NCI-H748 treated with DMSO at 0.1 percent for 48 hours (cell line): ENCODE measurements at regions not wholly inside any gene's neighbourhood (a gene's known extent, or its start where the extent isn't known, plus 50 kb on each side); places are given as distances from the start of the nearest gene placed in this dataset.
A peak's percentile ranks its signal among the peaks of the same experiment; 100 is the strongest.
"Not testable (repeated sequence)": the region's sequence is repeated elsewhere in the genome, so short reads cannot be mapped to it uniquely, and the experiment has no call there.

Source experiments
- DNase-seq: peaks from one replicate; lab custom pipeline; 2025; lab: John Stamatoyannopoulos, UW

DNA sequence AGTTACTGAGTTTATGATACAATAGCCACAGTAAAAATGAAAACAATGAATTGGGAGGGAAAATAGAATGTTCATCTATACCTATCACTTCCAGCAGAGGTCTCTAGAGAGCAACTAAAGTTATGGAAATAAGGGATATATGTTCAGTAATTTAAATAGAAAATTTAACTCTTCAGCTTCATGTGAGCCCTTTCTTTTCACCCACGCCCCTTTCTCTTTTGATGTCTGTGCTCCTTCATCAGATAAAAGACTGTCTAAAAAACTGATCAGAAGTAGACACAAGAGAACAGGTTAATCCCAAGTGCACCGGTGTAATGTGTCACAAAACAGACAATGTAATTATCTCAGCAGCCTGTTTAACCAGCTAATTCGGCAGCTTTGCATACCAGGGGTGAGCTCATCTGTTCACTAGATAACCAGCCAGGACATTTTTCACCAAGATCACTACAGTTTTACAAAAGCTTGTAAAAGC, 238.5 kb upstream of the ERBB4 start:
- DNase-seq, result peak; percentile 58

DNA sequence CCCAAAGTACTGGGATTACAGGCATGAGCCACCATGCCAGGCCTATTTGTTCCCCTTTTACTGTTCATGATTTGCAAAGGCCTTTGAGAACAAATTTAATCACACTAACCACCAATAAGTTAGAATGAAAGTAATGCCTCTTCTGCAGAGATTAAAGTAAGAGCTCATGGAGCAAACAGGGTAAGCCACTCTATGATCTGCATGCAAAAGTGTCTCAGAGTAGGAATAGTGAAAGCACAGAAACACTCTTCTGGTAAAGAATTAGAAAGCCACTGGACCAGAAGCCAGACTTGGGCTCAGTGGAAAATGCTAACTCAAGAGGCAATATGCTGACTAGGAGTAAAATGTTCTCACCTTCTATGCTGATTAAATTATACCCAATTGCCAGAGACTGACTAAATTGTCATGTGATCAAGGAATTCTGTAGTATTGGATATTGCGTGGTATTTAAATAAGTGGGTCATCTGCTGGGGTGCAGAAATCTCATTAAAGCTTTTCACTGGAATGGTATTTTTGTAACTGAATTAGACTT, 235.3 kb upstream of the ERBB4 start:
- DNase-seq, result no peak

DNA sequence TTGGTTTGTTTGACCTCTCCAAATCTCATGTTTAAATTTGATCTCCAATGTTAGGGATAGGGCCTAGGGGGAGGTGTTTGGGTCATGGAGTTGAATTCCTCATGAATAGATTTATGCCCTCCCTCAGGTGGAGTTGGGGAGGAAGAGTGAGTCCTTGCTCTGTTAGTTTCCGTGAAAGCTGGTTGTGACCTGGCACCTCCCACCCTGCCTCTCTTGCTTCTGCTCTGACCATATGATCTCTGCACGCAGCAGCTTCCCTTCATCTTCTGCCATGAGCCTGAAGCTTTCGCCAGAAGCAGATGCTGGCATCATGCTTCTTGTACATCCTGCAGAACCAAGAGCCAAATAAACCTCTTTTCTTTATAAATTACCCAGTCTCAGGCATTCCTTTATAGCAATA, 231.6 kb upstream of the ERBB4 start:
- no peak for DNase-seq

DNA sequence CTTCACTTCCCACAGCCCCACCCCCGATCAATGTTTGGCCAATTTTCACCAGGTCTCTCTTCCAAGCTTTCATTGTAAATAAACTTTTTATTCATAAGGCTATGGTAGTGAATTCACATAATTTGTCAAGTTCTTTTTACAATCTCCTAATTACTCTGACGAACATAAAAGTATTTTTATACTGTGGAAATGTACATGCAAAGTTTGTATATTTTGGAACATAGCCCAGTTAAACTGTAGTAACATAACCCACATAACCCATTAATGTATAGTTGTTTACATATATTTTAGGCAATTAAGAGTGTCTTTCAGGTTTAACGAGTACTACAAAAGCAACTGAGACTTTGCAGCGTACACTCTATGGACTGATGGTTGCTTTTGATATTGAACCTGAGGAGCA, 228.3 kb upstream of the ERBB4 start:
- peak; percentile 99 for DNase-seq

DNA sequence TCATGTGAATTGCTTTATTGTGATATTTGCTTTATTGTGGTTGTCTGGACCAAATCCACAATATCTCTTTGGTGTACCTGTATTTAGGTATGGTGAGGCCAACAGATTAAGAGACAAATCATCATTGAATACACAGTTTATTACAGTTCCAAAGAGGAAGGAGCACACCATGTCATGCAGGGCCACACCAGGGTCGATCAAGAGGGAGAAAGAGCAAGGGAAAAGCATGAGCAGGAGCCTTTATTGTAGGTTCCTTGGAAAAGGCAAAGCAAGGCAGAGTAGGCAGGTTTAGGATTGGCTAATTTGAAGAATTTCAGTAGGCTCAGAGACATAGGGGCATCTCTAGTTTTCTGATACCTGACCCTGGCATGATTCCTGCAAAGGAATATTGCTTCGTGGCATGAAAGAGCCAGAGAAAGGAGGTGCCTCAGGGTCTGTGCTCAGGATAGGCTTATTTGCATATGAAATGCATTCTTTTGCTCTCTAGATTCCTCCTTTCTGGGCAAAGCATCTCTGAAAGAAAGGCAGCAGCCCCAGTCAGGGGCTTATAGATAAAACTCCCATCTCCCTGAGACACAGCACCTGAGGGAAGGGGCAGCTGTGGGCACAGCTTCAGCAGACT, 214.2 kb upstream of the ERBB4 start:
- DNase-seq, result no peak

DNA sequence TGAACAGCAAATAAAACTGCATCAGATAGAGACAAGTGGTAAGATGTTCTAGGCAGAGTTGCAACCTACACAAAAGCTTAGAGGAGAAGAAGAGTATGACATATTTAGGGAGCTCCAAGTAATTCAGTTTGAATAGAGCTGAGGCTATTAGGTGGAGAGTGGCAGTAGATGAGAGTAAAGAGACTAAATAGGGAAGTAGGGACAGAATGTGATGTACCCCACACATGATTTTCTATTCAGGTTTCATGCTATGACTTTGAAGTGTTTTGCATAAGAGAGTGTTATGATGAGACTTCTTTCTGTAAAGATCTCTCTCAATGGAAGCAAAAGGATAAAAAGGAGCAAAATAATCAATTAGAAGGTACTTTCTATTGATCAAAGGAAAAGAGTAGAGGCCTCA, 206.8 kb upstream of the ERBB4 start:
- no peak for DNase-seq

DNA sequence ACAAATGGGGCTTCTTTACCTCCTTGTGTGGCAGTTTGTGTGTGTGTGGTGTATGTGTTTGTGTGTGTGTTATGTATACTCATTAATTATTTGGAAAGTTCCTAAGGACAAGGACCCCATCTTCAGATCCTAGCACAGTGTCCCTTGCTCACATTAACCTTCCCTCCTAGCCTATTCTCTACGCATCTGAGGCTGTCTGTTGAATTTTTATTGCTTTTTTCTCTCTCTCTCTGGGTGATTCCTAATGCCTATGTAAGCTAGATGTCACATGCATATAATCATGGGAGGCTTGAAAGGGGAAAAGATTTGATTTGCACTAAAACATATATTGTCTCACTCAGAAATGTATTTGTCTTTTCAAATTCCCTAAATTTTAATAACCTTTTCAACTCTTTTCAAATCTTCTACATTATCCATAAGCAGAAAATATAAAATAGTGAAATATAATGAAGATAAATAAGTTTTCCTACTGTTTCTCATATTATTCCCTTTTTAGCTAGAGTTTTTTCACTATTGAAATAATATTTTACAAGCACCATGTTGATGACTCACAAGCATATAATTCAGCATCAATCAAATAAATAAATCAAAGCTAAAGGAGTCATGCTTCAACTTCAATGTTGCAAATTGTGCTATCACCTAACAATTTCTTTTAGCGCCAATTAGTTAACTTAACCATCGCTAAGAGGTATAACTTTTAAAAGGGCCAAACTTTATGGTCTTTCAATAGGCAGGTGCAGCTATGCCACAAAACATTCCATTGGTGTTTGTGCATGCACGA, 199.0 kb upstream of the ERBB4 start:
- no peak for DNase-seq

DNA sequence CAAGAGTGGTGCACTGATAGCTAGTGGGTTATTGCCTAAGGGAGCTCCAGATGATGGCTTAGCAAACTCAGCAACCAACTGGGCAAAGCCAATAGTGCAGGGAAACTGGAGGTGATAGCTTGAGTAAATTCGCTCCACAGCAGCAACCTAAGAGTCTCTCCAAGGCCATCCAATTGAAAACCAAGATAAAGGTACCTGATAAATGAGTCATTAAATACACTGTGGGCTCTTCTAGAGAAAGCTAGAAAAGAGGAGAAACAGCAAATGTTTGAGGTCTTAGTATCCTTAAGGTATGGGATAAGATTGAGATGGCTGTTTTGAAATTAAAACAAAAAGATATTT, 197.8 kb upstream of the ERBB4 start:
- DNase-seq, result no peak

DNA sequence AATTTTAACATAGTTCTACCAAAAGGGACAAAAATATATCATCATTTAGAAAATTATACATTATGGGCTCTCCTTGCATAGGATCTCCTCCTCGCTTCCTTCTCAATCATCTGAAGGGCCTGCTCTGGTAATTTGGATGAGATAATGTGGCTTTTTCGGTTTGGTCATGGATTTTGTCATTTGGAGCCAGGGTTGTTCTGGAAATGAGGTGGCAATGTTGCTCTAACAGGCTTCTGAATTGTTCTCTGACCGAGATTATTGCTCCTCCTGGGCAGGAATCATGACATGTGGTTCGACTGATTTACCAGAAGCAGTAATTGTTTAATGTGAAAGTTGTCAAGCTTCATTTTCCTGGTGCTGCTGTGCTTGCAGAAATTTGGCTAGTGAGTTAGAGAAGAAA, 194.7 kb upstream of the ERBB4 start:
- no peak for DNase-seq

DNA sequence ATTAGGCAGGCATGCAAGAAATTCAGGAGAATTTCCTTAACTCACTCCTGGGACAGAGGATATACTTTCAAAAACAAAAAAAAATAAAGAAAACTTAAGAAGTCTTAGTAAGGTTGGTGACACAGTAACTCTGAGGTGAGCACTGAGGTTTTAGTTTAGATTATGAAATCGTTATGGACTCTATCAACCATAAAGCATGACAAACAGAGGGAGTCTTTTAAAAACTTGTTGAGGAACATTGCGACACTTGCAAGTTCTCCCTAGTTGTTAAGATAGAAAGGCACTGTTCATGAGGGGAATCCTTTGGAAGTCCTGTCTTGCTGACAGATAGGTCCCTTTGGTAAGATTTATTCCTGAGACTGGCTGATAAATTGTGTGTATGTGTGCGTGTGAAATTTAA, 194.3 kb upstream of the ERBB4 start:
- DNase-seq, result no peak

DNA sequence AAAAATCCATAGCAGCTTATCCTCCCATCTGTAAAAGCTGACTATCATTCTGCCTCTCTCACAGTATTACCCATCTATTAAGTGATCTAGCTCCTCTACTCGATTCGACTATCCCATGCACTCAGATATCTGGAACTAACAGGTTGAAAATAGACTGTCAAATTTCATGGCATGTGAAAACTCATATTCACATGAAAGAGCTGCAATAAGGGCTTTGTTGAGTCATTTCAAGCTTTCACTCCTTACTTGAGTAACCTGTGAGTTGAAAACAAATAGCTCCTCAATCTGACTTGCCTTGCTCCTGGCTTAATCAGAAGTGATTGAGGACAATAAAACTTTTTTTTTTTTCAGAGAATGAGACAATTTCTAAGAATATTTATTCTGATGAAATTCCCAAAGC, 192.4 kb upstream of the ERBB4 start:
- DNase-seq, result no peak

DNA sequence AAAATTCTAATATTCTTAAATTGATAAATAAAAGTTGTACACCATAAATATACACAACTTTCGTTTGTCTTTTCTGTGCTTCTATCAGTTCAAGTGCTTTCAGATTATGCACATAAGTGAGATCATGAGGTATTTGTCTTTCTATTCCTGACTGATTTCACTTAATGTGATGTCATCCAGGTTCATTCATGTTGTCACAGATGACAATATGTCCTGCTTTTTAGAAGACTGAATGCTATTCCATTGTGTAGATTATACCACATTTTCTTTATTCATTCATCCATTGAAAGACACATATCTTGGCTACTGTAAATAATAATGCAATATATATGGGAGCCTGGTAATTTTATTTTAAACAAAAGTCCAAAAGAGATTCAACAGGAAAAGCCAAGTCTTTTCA, 190.1 kb upstream of the ERBB4 start:
- no peak for DNase-seq

DNA sequence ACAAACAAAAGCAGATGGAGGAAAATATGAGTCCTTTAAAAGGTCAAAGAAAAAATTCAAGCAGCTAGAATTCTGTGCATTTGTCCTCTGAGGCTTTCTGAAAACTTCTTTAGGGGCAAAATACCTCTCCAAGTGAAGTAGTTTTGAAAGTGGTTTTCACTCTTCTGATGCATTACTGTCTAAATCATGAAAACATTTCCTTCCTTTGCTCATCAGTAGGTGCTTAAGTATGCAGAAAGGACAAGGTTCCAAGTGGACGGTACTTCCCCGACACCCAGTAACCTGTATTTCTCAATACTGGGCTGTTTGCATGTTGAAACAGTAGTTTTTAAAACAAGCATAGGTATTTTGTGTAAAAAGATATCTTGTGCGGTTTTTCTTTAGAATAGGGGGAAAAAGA, 189.1 kb upstream of the ERBB4 start:
- DNase-seq, result no peak

DNA sequence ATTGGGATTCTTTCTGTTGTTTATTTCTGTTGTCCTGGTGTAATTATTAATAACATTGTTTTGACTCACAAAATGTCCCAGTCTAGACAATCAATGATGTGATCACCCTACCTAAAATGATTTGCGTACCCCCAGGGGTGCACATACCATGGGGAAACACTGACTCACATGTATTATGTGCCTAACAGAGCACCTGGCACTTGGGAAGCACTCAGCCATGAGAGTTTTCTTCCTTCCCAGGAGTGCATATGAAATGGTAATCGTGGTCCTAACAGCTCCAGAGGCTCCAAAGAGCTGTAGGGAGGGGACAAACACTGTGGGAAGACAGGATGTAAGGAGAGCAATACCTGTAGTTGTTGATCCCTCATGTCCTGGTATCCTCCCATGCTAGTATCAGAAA, 187.8 kb upstream of the ERBB4 start:
- DNase-seq, result no peak

DNA sequence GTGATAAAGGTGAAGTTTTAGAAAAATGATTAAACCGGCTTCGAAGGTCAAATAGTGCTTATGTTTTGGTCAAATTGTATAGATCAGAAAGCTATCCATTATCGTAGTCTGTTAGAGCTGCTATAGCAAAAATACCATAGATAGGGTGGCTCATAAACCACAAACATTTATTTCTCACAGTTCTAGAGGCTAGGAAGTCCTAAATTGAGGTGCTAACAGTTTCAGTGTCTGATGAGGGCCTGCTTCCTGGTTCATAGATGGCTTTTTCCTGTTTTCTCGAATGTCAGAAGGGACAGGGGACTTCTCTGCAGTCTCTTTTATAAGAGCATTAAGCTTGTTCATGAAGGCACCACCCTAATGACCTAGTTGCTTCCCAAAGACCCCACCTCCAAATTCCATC, 186.6 kb upstream of the ERBB4 start:
- DNase-seq, result no peak

DNA sequence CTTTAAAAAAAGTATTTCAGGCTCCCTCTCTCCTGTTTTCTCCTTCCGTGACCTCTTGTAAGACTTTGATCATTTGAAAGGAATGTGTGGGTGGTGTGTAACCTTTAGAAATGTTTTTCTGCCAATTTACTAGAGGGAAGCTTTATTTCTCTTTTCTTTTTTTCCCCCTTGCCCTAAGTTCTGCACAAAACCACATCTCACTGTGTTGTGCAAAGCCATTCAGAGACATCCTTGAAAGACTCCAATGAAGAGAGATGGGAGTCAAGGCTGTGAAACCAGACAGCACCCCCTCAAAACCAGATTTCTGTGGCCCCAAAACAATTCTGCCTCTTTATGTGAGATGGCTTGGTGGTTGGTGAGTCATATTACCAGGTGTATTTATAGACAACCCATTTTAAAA, 184.6 kb upstream of the ERBB4 start:
- DNase-seq, result no peak

DNA sequence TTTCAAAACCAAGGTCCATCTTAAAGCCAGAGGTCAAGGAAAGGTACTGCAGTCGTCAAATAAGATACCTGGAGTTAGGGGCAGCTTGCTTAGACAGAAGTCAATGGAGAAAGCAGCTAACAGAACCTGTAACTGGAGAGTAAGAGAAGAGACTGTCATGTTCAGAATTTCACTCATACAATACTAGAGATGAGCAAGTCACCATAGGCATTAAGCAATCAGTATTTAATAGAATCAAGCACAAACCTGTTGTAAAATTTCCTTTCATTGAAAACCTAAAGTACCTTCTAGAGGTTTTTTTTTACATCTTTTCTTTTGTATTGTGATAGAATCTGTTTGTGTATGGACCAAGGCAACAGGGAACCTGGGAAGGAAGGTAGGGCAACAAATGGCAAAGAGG, 183.4 kb upstream of the ERBB4 start:
- DNase-seq, result no peak

DNA sequence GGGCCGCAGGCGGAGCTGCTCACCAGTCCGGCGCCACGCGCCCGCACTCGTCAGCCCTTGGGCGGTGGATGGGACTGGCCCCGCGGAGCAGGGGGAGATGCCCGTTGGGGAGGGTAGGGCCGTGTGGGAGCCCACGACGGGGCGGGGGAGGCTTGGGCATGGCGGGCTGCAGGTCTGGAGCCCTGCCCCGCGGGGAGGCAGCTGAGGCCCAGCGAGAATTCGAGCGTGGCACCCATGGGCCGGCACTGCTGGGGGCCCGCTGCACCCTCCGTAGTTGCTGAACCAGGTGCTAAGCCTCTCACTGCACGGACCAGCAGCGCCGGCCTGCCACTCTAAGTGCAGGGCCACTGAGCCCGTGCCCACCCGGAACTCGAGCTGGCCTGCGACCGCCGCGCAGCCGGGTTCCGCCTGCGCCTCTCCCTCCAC, 182.4 kb upstream of the ERBB4 start:
- no peak for DNase-seq

DNA sequence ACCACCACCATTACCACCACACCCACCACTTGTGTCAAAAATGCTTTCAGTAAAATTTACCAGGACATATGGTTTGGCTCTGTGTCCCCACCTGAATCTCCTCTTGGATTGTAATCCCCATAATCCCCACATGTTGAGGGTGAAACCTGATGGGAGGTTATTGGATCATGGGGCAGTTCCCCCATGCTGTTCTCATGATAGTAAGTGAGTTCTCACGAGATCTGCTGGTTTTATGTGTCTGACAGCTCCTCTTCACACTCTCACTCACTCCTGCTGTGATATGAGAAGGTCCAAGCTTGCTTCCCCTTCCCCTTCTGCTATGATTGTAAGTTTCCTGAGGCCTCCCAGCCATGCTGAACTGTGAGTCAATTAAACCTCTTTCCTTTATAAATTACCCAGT, 176.8 kb upstream of the ERBB4 start:
- not testable (repeated sequence) for DNase-seq

DNA sequence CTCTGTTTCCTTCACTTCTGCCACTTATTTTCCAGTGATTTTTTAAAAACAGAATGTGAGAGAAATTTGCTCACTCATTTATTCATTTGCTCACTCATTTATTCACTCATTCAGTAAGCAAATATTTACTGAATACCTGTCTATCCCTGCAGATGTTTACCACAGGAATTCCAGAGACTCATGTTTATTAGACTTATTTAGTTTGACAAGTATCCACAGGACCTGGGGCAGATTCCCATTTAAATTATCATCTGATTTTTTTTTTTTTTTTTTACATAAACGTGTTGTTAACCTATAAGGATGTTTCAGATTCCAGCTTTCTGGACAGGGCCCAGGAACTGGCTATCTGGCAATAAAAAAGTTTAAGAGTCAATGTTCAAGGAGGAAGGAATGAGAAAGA, 175.1 kb upstream of the ERBB4 start:
- no peak for DNase-seq

DNA sequence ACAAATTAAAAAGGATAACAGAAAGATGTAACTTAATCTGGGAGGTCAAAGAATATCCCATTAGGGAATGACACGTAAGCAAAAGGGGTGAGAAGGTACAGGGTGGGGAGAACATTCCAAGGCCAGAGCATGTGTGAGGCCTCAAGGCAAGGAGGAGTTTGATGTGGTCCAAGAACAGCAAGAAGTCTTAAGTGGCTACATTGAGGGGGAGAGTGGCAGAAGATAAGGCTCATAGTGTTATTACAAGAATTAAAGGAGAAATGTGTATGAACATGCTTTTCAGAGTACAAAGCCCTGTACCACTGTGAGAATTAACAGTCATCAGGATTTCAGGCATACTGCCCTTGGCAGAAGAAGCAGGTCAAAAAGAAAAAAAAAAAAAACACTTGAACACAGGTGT, 174.4 kb upstream of the ERBB4 start:
- no peak for DNase-seq

DNA sequence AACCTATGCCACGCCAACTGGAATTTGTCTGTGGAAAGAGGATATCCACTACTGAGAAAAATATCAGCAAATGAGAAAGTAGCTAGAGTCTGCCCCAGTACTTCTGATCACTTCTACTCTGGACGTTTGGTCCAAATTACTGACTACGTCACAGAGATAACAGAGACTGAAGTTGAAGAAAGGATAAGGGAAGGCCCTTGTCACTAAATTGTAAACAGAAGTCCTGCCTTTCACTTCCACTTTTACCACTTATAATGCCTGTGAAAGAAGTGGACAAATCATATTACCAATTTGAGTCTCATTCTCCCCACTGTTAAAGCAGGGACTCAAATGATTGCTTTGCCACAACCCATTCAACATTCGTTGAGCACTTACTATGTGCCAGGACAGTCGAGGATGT, 173.9 kb upstream of the ERBB4 start:
- DNase-seq, result no peak

DNA sequence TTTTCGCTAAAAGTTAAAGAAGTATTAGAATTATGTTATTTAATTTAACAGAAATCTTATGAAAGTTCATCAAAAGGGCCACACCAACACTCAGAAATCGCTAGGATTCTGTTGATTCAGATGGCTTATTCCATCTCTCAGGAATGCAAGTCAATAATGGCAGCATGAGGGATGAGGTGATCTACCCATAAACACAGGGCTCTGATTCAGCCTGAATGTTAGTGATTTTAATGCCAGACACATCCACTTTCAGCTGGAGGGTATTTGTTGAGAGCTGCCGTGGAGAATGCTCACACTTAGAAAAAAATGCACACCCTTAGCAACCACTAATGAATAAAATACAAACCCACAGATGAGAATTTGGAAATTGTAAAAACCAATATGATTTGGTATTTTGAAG, 173.3 kb upstream of the ERBB4 start:
- DNase-seq, result no peak

DNA sequence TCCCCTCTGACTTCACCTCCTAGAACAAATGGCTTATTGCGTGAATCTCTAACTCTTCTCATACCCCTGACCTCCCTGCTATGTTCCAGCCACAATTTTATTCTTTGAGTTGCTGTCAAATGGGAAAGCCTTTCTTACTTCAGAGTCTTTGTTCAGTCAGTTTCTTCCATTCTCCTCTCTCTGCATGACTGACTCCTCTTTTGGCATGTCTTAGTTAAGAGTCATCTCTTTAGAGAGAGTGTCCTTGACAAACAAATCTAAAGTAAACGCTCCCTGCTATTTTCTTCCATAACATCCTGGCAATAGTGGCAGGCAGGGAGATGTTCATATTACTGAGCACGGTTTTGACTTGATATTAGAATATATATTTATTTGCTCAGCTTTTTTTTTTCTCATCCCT, 170.7 kb upstream of the ERBB4 start:
- no peak for DNase-seq
